ENCODE measurements at regions not wholly inside any gene's neighbourhood (a gene's known extent, or its start where the extent isn't known, plus 50 kb on each side); places are given as distances from the start of the nearest gene placed in this dataset.
"Not testable (repeated sequence)": the region's sequence is repeated elsewhere in the genome, so short reads cannot be mapped to it uniquely, and the experiment has no call there.

DNA sequence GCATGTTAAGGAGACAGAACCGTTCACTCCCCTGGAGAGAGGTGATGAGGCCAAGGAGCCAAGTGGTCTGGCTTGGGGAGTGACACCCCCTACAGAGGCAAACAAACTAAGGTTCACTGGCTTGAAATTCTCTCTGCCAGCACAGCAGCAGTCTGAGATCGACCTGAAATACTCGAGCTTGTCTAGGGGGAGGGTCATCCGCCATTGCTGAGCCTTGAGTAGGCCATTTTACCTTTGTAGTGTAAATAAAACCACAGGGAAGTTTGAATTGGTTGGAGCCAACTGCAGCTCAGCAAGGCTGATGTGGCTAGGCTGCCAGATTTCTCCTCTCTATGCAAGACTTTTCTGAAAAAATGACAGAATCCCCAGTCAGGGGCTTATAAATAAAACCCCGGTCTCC lies 52.9 kb downstream of the CDY2B start:
- not testable (repeated sequence) for FAIRE-seq

DNA sequence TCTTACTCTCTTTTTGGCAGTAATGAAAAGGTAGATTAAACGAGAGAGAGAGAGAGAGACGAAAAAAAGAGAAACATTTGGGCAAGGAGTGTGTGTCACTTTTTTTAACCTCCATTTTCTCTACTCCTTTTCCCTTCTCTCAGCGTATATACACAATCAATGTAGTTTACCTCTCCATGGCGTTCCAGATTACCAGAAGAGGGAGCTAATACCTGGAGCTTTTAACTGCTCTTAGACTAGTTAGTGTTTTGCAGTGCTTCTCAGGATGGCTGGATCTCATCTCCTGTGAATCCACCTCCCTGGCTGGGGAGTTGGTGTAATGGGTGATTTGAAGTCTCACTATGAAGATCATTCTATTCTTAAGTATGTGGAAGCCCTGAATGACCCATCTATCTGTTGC lies 60.3 kb downstream of the CDY2B start:
- FAIRE-seq = not testable (repeated sequence)

DNA sequence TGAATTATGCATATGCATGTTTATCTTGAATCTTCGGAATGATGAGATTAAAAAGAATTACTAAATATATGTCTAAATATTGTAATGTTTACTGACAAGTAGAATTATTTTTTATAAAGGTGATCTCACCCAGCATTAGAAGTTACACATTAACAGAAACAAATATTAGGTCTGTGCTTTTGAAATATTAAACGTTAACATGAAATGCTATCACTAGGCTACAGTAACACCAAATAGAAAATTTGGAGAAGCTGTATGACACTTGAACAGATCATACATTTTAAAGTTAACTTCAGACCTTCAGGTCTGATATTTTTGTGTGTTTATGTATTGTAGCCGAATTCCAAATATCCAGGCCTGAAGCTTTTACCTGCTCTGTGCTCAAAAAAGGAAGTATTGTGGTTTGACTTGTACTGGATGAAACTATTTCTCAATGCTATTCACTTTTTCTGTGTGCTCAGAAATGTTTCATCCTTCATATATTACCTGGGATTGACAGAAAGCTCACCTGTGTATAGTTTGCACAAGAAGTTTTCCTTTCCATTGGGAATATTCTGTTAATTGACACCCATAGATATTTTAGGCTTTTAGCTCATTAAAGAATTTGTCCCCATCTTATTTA lies 60.9 kb downstream of the CDY2B start:
- not testable (repeated sequence) for FAIRE-seq

DNA sequence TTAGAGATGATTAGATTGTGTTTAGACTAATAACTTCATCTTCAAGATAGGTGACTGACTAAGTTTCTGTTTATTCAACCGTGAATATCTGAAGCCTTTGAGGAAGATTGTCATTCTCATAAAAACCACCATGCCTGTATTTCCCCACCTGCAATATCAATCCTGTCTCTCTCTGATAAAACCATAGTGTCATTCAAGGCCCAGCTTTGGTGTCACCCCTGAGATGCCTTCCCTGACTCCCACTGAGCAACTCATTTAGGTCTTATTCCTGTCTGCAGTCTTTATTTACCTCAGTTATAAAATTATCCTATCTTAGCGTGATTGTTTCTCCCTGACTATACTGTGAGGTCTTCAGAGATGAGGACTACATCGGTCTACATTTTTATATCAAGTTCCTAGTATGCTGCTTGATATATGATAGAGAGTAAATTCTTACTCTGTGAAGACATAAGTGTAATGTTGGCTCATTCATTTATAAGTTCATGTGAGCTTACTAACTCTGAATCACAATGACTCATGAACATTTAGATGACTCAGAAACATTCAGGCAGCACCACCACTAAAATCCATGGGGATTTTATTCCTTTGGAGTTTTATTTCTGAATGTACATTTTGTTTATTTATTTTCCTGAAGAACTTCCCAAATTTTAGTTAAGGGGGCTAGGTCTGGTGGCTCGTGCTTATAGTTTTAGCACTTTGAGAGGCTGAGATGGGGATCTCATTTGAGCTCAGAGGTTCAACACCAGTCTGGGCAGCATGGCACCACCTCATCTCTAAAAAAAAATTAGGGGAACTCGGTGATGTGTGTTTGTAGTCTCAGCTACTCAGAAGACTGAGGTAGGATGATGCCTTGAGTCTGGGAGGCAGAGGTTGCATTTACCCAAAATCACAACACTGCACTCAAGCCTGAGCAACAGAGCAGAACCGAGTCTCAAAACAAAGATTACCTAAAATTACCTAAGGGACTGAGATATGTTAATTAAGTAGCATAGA lies 62.6 kb downstream of the CDY2B start:
- FAIRE-seq = not testable (repeated sequence)

DNA sequence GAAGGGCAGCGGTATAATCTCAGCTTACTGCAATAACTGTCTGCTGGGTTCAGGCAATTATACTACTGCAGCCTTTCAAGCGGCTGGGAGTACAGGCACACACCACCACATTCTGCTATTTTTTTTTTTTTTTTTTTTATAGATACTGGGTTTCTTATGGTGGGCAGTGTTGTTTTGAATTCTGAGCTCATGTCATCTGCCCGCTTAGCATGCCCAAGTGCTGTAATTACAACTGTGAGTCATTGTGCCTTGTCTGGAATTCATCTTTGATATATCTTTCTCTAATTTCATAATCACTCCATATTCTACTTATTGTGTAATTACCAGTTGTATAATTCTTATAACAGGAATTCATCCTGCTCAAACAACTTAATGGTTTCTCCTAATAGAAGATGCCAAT lies 67.4 kb downstream of the CDY2B start:
- FAIRE-seq = not testable (repeated sequence)

DNA sequence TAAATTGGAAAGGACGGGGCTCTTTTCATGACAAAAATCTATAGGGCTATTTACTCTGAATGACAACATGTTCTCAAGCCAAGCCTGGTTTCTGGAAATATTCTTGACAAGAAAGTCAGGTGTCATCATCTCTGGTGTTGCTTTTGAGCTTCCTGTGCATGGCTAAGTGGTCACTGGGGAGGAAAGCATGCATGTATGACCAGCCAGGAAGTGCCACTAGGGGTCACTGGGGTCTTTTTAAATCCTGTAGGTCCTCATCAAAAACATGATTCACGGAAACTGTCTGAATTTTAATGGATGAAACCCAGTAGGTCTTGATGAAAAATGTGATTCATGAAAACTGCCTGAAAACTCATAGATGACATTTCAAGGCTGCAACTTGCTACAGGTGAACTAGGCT lies 80.1 kb downstream of the CDY2B start:
- FAIRE-seq = not testable (repeated sequence)

DNA sequence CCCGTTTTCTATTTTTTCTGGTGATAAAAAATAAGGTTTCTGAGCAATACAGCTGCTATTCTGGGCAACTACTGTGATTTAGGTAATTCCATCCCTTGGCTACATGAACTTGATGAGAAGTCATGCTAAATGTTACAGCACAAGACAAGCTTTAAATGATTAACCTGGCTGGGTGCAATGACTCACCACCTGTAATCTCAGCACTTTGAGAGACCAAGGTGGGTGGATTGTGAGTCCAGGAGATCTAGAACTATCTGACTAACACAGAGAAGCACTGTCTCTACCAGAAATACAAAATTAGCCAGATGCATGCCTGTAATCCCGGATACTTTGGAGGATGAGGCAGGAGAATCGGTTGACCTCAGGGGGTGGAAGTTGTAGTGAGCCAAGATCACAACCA lies 92.8 kb downstream of the CDY2B start:
- not testable (repeated sequence) for FAIRE-seq

DNA sequence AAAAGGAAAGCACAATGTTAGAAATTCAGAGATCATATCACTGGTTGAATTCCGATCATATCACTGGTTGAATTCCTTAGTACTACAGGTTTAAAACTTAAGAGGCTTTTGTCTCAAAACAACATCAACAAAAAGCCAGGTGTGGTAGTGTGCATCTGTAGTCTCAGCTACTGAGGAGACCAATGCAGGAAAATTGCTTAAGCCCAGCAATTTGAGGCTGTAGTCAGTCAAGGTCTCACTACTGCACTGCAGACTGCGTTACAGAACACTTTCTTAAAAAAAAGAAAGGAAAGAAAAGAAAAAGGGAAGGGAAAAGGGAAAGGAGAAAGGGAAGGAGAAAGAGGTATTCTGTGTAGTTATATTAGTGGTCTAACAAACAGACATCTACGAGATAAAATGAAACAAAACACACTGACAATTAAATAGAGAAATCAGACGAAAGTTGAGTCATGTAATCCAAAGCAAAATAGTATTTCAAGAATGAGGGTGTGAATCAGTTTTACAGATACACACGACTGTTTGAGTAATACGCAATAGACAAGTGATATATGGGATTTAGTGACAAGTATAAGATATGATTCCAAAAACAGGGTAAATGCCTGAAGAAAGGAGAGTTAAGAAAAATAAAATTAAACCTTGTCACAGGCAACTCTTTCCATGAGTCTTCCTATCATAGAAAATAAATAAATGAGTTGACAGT lies 113.9 kb downstream of the CDY2B start:
- not testable (repeated sequence) for FAIRE-seq

DNA sequence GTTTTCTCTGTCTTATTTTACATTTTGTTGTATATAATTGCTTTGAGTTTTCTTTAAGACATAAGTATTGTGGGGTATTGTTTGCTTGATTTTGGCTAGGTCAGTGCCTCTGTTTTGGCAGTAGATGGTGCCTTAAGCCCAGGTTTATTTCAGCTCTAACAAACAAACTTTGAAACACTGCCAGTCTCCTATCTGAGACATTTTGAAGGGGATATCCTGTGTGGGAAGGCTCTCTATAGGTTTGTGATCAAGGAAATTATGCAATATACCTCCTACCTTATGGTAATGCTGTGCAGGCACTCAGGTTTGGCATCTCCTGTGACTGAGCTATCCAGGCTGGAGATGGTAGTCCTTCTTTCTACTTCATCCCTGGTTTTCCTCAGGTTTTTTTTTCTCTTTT lies 120.8 kb downstream of the CDY2B start:
- FAIRE-seq = not testable (repeated sequence)

DNA sequence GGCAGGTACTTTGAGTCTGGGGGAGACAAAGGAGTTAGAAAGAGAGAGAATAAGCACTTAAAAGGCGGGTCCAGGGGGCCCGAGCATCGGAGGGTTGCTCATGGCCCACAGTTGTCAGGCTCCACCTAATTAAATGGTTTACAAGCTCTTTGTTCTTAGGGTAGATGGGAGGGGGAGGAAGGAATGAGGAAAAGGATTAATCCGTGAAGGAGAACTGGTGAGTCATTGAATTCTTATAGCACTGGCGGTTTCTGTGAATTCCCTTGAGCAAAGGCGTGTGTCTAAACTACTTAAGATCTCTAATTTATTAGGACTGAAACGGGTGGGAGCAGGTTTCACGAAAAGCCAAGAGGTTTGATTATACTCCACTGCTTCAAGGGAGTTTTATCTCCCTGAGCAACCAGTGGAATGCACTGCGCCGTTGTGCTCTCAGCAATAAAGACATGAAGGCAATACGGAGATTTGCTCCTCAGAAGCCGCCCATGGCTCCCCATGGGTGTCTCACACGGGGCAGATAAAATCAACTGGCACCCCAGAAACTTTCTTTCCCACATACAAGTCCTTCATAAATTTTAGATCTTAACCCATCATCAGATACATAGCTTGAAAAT lies 127.0 kb downstream of the CDY2B start:
- FAIRE-seq = not testable (repeated sequence)

DNA sequence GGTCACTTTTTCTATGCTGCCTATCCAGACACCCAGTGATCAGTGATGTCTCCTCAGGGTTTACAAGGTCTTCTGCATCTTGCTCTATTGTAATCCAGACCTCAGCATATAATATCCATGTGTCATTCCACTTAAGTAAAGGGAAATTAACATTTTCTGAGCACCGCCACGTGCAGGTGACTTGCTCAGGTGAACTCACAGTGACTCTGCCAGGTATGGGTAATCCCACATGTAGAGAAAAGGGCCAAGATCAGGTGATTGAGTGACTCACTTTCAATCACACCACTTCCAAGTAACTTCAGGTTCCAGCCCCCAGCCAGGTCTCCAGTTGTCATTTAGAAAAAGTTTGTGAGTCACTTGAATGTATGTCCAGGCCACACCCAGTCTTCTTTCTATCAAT lies 140.2 kb downstream of the CDY2B start:
- FAIRE-seq = not testable (repeated sequence)

DNA sequence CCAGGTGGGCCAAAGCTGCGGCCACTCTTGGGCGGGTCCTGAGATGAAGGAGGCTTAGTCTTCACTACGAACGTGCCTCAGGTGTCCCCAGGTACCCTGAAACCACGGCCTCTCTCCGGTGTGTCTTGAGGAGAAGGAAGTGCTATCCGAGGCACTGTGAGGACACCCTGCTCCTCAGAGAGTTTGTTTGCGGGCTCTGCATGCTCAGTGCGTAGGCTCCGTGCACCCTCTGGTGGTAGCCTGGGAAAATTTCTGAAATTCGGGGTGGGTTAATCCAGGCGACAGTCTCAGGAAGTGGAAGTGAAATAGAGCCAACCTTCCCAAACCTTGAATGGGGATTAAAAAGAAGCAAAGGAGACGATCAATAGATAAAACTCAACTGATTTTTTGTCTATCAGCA lies 150.5 kb downstream of the CDY2B start:
- not testable (repeated sequence) for FAIRE-seq

DNA sequence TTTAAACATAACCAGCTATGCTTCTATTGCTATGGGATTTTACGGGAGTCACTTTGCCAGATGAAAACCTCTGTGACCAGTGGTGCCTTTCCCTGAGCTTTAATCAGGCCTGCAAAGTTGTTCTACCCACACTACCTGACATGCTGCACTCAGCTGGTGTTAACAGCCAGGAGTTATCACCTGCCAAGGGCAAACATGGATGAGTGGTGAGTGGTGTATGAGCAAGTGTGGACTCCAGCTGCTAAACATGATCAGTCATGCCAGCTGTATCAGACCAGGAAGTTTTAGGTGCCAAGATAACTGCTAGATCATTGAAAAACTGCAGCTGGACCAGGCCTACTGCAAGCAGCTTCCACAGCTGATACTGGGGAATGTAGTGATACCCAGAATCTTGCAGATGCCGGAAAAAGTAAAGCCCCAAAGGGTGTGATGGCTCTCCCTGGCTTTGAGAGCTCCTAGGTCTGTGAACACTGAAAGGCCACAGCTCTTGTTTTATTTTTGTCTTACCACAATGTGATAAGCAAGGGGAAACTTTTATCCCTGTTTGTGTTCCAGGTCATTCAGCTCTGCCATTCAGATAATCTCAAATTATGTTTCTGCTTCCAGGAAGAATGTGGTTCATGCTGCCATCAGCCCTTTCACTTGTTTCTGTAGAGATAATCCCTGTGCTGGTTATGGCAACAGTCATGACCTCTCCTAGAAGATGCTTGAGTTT lies 163.5 kb downstream of the CDY2B start:
- not testable (repeated sequence) for FAIRE-seq

DNA sequence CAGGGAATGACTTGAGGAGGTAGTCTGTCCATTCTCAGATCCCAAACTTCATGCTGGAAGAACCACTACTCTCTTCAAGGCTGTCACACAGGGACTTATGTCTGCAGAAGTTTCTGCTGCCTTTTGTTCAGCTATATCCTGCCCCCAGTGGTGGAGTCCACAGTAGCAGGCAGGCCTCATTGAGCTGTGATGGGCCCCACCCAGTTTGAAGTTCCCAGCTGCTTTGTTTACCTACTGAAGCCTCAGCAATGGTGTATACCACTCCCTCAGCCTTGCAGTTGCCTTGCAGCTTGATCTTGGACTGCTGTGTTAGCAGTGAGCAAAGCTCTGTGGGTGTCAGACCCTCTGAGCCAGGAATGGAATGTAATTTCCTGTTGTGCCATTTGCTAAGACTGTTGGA lies 212.0 kb downstream of the CDY2B start:
- FAIRE-seq = not testable (repeated sequence)

DNA sequence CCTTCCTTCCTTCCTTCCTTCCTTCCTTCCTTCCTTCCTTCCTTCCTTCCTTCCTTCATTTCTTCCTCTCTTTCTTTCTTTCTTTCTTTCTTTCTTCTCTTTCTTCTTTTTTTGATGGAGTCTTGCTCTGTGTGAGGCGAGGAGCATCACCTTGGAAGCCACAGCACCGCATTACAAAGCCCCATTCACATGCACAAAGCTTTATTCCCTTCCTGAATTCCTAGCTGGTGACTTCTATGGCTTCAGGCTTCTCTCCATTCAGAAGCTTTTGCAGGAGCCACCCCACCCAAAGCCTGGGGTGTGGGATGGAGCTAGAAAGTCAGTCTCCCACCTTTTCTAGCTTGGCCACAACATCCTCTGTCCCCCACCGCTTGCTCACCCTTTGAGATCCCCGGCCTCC lies 237.0 kb downstream of the CDY2B start:
- FAIRE-seq = not testable (repeated sequence)

DNA sequence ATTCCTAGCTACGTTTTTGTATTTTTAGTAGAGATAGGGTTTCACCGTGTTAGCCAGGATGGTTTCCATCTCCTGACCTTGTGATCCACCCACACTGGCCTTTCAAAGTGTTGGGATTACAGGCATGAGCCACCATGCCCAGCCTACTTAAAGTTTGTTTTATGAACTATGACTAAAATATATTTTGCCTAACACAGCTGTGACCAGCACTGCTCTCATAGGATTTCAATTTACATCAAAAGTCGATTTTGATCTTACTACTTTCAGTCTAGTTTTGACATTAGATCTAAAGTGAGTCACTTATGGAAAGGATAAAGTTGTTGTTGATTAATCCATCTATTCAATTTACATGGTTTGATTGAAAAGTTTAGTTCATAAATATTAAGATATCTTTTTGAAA lies 245.5 kb downstream of the CDY2B start:
- not testable (repeated sequence) for FAIRE-seq

DNA sequence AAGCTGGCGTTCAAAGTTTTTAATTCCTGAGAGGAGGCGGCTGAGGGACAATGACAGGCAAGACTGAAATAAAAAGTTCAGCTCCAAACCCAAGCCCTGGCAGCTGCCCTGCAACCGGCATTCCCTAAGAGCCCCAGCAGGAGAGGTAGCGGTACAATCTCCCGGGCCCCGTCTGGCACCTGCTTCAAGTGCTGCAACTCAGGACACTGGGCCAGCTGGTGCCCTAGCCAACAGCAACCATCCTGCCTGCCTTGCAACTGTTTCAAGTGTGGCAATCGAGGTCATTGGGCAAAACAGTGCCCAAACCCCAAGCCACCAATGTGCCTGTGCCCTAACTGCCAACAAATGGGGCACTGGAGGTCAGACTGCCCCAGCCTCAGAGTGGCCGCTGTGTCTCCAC lies 268.8 kb downstream of the CDY2B start:
- FAIRE-seq = not testable (repeated sequence)

DNA sequence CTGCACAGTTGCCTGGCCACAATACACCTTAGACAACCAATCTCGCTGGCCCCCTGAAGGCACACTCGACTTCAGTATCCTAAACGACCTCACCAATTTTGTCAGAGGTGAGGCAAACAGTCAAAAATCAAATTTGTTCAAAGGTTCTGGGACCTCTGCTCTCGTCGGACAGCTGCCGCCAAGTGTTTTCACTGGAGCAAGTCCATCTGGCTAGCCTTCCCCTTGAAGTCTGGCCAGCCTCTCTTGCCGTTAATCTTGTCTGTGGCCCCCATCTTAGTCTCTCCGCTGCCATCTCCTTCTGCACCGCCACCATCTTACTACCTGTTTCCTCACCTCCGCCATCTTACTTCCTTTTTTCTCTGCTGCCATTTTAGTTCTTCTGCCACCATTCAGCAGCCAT lies 269.4 kb downstream of the CDY2B start:
- FAIRE-seq = not testable (repeated sequence)

DNA sequence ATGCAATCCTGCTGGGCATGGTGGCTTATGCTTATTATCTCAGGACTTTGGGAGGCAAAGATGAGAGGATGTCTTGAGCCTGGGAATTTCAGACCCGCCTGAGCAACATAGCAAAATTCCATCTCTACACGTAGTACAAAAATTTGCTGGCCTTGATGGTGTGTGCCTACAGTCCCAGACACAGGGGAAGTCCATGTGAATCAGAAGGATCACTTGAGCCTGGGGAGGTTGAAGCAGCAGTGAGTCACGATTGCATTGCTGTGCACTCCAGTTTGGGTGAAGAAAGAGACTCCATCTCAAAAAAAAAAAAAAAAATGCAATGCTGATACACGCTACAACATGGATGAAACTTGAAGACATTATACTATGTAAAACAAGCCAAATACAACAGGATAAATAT lies 272.9 kb downstream of the CDY2B start:
- FAIRE-seq = not testable (repeated sequence)

DNA sequence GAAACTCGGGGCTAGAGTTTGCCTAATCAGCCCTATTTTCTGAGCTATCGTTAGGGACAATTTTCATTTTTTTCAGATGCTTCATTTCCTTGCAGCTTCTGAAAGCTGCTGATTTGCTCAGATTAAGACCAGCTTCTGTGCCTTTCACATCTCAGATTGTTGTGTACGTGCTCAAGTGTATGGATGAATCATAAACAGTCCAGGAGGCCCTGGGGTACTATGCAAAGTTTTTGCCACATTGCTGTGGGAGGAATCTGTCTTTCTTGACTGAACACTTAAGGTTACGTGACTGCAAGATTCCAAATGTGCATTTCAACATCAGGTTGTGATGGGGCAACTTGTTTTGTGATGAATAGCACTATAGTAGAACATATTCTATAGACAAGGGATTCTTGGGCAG lies 280.8 kb downstream of the CDY2B start:
- FAIRE-seq = not testable (repeated sequence)

DNA sequence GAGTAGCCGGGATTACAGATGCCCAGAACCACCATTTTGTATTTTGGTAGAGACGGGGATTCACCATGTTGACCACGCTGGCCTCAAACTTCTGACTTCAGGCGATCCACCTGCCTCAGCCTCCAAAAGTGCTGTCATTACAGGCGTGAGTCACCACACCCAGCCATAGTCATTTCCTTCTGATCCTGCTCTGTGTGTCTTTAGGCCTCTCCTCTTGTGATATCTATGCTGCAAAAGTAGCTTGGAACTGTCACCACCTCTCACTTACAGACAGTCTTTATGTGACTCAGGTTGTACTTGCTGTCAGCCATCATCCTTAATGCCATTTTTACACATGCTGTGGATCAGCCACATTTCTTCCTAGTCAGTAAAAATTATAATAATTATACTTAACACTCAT lies 286.3 kb downstream of the CDY2B start:
- FAIRE-seq = not testable (repeated sequence)

DNA sequence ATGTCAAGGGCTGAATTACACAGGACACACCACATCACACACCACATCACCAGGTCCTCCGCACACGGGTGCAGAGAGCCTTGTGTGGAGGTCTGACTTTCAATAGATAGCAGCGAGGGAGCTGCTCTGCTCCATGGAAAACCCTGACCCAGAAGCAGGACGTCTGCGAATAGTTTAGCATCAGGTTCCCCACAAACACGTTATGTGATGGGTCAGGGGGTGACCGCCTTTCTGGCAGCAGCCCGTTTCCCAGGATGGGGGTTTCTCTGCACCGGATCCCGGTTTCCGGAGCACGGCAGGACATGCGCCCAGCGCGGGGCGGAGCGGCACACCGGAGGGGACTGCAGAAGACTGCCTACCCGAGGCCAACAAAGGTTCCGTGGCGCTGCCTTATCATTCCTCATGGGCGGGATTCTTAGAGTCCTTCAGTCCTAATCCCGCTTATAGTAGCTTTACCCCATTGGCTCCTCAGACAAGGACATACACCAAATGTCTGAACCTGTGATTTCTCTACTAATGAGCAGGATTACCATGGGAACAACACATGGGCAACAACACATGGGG lies 300.0 kb downstream of the CDY2B start:
- FAIRE-seq = not testable (repeated sequence)

Measured in G401.6 (cell line).